Mucosa of descending colon (tissue), 3 donors: ENCODE measurements at regions not wholly inside any gene's neighbourhood (a gene's known extent, or its start where the extent isn't known, plus 50 kb on each side); places are given as distances from the start of the nearest gene placed in this dataset.

Experiments
- ATAC-seq: fragments of 200-7000 bp; cut with Tn5 transposase; one replicate; pipeline ENCODE4 v1.9.1; 2020; ENCODE audit warnings: mild to moderate bottlenecking, moderate library complexity
- DNase-seq, 3 donors: peaks; one replicate each; pipeline ENCODE4 v3.0.0-alpha.2; 2020
- H3K36me3 ChIP-seq: fragments of 200-600 bp; one replicate; pipeline ENCODE4 v1.8.0; 2021; ENCODE audit warnings: low read depth, mild to moderate bottlenecking
- H3K4me1 ChIP-seq: fragments of 200-600 bp; one replicate; pipeline ENCODE4 v1.8.0; 2021; ENCODE audit warnings: low read depth, mild to moderate bottlenecking
- H3K4me3 ChIP-seq: fragments of 200-600 bp; one replicate; pipeline ENCODE4 v1.8.0; 2021; ENCODE audit warnings: mild to moderate bottlenecking
- H3K9me3 ChIP-seq: fragments of 200-600 bp; one replicate; pipeline ENCODE4 v1.8.0; 2021; ENCODE audit warnings: mild to moderate bottlenecking
- intact Hi-C, 2 donors: fragments of 100-400 bp; cut with DNase I in 1 of 2; cut with micrococcal nuclease in 1 of 2; formaldehyde crosslinking; loops; one replicate each; pipeline versions ENCODE4 v1.11.0 to v1.11.1; 2022; cut with DNase I, micrococcal nuclease
- TF ChIP-seq, protein P1 (sequence below): fragments of 200-600 bp; IDR thresholded peaks from one replicate; pipeline ENCODE4 v1.8.0; 2022; ENCODE audit warnings: antibody characterized with exemption, mild to moderate bottlenecking
- donor health status: DM: no; HTN: no; CAD: no; lungs with moderate emphysema.
- donor health status: DM: no; HTN: no; CAD: no.
- donor health status: DM: no; HTN: yes; CAD: no.

DNA sequence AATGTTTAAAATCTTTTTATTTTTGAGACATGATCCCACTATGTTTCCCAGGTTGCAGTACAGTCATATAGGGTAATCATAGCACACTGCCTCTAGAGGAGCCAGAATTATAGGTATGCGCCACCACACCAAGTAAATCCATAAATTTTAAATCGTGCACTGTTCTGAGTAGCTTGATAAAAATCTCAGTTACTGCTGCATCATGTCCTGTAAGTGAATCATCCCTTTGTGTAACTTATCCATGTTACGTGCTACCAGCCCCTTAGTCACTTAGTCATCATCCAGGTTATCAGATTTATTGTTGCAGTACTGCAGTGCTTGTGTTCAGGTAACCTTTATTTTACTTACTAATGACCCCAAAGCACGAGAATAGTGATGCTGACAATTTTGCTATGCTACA is 1770.9 kb downstream of the BRINP3 start:
- Histone ChIP-seq H3K9me3 (peaks cover 9% of the 10 kb centered on the region), H3K4me3 (no peak overlapping the region), H3K36me3 (no peaks in the 10 kb centered on the region), H3K4me1 (no peaks in the 10 kb centered on the region)
- DNase-seq (no peak), ATAC-seq (no peak)
- intact Hi-C loops = no loop called here
- TF ChIP-seq, protein P1, sequence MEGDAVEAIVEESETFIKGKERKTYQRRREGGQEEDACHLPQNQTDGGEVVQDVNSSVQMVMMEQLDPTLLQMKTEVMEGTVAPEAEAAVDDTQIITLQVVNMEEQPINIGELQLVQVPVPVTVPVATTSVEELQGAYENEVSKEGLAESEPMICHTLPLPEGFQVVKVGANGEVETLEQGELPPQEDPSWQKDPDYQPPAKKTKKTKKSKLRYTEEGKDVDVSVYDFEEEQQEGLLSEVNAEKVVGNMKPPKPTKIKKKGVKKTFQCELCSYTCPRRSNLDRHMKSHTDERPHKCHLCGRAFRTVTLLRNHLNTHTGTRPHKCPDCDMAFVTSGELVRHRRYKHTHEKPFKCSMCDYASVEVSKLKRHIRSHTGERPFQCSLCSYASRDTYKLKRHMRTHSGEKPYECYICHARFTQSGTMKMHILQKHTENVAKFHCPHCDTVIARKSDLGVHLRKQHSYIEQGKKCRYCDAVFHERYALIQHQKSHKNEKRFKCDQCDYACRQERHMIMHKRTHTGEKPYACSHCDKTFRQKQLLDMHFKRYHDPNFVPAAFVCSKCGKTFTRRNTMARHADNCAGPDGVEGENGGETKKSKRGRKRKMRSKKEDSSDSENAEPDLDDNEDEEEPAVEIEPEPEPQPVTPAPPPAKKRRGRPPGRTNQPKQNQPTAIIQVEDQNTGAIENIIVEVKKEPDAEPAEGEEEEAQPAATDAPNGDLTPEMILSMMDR = no peak

DNA sequence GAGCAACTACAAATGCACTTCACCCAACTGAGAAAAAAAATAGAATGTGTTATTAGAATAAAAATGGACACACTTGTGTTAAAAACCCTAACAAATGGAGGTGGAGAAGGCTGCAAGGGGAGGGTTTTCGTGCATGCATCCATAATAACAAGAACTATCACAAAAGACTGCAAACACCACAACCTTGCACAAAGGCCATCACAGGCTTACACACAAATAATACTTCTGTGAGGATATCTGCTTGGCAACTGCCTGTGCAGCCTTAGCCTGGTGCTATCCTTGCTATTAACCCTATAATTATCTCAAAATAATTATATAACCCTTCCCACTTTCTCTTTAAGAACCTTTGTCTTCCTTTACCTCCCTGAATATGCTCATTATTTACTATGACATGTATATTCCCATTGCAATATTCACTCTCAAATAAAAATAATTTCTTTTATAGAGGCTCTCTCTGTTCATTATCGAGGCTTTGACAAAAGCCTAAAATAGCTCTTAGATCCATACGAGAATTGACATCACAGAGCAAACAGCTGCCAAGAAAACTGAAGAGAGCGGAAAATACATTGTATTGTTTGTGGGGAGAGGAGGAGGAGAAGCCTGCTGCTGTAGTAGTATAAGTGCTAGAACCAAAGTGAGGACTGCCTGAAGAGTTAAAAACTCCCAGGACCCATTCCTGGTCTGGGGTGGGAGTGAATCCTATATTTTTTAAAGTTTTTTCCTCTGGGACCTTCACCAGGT is 1768.7 kb downstream of the BRINP3 start:
- no peak overlapping the region for H3K4me3 ChIP-seq
- H3K9me3 ChIP-seq = peaks cover 6% of the 10 kb centered on the region
- DNase-seq (no peak), ATAC-seq (no peak)
- TF ChIP-seq, protein P1 = no peak
- intact Hi-C loops = no loop called here
- H3K36me3 ChIP-seq = no peaks in the 10 kb centered on the region
- H3K4me1 ChIP-seq = no peaks in the 10 kb centered on the region

DNA sequence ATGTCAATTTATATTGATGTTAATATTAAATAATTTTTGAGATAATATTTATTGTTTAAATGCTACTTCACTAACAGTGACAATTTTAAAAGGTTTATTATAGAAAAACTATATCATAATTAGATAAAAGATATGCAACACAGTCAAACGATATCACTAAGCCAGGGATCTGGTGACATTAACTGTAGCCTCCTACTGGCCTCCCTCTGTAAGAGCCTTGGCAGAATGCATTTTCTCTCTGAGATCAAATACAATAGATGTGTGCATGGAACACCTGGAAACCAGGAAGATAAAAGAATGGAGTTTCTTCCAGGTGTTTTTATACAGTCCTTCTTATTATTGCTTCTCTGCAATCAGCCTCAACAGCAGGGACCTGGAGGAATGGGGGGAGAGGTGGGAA is 1762.1 kb downstream of the BRINP3 start:
- Histone ChIP-seq H3K36me3 (no peaks in the 10 kb centered on the region), H3K4me1 (no peaks in the 10 kb centered on the region), H3K9me3 (no peaks in the 10 kb centered on the region), H3K4me3 (no peak overlapping the region)
- TF ChIP-seq, protein P1 = no peak
- ATAC-seq (no peak), DNase-seq (no peak)
- intact Hi-C loops = no loop called here

DNA sequence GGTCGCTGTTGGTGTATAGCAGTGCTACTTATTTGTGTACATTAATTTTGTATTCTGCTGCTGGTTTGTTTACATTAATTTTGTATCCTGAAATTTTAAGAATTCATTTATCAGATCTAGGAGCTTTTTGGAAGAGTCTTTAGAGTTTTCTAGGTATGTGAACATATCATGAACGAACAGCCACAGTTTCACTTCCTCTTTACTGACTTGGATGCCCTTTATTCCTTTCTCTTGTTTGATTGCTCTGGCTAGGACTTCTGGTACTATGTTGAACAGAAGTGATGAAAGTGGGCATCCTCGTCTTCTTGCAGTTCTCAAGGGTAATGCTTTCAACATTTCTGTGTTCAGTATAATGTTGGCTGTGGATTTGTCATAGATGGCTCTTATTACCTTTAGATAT is 1757.9 kb downstream of the BRINP3 start:
- Histone ChIP-seq H3K9me3 (no peaks in the 10 kb centered on the region), H3K4me3 (no peak overlapping the region), H3K4me1 (no peaks in the 10 kb centered on the region), H3K36me3 (no peaks in the 10 kb centered on the region)
- TF ChIP-seq, protein P1 = no peak
- DNase-seq (no peak), ATAC-seq (no peak)
- intact Hi-C loops = no loop called here

DNA sequence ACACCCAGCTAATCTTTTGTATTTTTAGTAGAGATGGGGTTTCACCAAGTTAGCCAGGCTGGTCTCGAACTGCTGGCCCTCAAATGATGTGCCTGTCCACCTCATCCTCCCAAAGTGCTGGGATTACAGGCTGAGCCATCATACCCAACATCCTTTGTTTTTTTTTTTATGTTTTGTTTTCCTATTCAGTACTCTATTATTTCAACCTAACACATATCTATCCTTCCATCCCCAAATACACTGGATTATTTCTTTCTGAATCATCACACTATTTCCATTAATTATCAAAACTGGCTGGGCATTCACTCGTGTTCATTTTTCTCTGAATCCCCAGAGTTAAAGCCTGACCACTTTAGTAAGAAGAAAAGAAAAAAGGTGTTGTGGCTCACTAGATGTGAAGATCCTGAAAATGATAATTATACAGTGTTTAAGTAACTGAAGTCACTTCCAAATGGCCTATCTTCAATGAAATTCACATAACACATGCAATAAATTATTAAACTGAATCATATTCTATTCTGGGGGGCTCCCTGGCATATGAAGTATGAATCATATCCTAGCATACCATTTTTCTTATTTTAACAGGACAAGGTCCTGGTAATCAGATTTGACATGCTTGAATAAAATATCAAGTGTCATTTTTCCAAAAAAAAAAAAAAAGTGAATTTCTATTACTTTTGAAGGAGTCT is 1754.2 kb downstream of the BRINP3 start:
- intact Hi-C loops = no loop called here
- H3K4me1 ChIP-seq = no peaks in the 10 kb centered on the region
- H3K9me3 ChIP-seq = no peaks in the 10 kb centered on the region
- H3K4me3 ChIP-seq = no peak overlapping the region
- DNase-seq = no peak
- TF ChIP-seq, protein P1 = no peak
- no peaks in the 10 kb centered on the region for H3K36me3 ChIP-seq
- ATAC-seq = no peak
